DMS153 treated with DMSO at 0.1 percent for 48 hours (cell line): ENCODE measurements at regions not wholly inside any gene's neighbourhood (a gene's known extent, or its start where the extent isn't known, plus 50 kb on each side); places are given as distances from the start of the nearest gene placed in this dataset.

Experiments
- DNase-seq: peaks from one replicate; lab custom pipeline; 2025; ENCODE audit not compliant: unreplicated experiment; lab: John Stamatoyannopoulos, UW

DNA sequence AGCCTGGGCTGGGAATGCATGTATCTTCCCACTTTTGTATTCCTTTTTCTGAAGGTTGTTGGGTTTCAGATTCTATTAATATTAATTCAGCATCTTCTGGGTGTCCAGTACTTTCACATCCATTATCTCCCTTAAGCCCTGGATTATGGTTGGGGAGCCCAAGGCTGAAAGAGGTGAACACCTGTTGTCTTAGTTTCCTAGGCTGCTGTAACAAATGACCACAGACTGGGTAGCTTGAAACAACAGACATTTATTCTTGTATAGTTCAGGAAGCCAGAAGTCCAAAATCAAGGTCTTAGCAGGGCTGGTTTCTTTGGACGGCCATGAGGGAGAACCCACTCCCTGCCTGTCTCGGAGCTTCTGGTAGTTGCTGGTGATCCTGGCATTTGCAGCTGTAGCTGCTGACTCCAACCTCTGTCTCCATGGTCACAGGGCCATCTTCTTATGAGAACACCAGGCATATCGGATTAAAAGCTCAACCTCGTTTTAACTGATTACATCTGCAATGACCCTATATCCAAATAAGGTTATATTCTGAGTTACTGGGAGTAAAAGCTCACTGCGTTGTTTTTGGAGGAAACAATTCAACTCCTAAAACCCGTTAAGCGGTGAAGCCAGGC is 68.2 kb upstream of the CLMN start:
- DNase-seq: no peak

DNA sequence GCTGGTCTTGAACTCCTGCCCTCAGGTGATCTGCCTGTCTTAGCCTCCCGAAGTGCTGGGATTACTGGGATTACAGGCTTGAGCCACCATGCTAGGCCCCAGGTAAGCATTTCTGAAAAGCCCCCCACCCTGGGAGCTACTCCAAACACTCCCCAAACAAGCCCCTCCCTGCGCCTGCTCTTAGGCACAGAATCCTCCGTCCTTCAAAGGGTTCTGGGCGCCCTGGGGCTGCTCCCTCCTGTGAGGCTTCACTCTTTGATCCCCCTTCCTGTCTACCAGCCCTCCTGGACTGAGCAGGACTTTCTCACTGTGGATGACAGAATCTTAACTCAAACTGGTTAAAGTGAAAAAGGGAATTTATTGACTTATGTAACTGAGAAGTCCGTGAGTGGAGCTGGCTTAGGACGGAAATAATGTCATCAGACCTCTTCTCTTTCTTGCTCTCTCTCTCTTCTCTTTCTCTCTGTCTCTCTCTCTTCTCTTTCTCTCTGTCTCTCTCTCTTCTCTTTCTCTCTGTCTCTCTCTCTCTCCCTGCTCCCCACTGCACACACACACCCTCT is 66.9 kb upstream of the CLMN start:
- DNase-seq: no peak

DNA sequence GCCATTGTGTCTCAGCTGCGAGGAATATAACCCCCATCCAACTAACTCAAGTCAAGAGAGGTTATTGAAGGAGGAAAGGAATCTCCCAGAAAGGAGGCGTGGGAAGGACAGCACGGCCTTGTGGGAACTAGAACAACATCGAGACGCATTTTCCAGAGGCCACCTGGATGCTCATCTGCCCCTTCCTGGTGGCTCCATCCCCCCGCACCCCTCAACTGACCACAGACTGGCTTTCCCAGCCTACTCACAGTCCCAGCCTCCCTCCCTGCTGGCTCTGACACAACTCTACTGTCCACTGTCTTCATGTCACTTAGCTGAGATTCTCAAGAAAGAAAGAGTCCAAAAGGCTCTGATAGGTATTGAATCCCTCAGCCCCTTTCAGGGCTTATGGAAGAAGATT is 66.0 kb upstream of the CLMN start:
- no peak for DNase-seq

DNA sequence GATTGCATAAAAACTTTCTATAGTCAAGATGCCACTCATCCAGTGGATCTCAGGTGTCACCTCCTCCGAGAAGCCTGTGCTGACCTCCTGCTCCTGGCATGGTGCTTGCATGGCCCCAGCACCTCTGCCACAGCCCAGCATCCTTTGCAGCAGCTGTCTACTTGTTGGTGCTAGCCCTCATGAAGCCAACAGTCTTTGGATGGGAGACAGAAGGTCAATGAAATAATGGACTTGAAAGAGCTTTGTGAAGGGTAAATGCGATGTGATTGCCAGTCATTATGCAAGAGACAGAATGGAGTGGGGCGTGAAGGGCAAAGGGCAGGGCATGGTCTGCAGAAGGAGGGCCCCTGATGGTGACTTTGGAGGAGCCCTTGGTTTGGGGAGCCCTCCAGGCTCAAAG is 63.0 kb upstream of the CLMN start:
- no peak for DNase-seq

DNA sequence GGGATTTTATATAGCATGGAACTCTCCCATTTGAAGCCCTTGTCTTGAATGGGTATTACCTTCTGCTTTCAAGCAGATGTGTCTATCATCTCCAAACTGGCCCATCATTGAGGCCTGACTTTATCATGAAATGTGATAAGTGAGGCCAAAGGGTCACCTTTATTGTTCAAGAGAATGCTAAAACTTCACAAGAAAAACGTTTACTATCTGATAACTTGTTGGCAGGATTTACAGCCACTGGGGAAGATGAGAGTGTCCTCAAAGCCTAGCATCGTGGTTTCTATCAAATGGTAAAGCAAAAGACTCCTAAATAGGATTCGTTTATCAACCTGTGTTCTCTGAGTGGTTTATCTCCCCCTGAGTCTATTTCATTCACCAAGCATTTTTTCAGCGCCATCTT is 62.0 kb upstream of the CLMN start:
- DNase-seq: no peak

DNA sequence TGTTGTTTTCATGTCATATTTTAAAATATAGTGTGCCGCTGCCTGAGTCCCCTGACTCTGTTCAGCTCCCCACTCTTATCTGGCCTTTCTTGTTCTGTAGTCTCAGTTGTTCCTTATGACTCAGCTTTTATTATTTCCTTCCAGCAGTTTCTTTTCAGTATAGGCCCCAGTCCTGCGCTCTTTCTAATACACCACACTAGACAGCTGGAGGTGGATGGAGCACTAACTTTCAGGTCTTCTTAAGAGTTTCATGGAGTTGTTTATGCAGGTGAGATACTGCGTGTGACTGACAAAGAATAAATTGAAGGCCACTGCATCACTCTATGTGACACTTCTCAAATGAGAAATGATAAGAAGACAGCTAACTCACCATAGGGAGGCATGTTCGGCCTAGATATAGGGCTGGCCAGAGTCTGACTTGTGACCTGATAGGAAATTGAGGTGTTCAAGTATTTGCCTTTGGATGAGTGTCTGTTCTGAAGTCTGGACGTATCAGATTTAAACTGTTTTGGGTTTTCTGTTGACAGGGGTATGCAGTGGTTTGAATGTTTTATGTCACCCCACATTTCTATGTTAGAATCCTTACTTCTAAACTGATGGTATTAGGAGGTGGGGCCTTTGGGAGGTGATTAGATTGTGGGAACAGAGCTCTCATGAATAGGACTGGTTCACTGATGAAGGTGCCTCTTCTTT is 60.8 kb upstream of the CLMN start:
- no peak for DNase-seq

DNA sequence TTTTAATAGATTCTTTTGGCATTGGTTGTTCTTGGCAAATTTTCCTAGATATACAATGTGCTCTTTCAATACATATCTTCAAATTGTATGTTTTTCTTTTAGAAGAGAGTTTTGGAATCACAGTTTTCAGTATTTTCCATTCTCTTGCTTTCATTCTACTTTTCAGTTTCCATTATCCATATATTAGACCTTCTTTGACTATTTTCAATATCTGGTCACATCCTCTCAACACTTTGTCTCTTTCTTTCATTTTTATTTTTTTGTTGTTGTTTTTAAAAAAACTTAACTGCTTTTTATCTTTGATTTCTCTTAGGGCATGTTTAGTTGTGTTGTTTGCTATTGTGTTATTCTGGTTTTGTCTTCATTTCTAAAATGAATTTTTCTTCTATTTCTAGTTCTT is 59.9 kb upstream of the CLMN start:
- no peak for DNase-seq

DNA sequence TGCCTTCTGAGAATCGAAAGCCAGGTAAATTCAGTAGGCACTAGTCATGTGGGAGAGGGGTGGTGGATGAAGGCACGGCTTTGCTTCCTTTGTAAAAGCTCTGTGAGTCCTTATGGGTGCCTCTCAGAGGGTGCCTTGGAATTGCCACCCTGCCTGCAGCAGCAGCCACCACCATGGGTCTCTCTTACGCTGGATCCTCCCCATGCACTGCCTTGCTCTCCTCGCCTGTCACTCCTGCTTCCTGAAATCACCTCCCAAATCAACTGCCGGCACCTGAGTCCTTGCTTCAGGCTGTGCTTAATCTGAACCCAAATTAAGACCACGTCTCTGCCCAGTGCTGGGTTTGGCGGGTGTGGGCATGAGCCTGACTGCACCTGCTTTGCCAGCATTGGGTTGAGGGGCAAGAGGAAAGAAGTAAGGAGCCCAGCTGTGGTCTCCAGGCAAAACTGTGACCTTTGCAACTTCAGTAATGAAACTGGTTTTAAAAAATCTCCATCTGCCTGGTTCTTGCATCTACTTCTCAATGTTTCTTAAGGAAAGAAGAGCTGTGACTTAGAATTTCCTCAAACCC is 55.9 kb upstream of the CLMN start:
- DNase-seq: no peak

DNA sequence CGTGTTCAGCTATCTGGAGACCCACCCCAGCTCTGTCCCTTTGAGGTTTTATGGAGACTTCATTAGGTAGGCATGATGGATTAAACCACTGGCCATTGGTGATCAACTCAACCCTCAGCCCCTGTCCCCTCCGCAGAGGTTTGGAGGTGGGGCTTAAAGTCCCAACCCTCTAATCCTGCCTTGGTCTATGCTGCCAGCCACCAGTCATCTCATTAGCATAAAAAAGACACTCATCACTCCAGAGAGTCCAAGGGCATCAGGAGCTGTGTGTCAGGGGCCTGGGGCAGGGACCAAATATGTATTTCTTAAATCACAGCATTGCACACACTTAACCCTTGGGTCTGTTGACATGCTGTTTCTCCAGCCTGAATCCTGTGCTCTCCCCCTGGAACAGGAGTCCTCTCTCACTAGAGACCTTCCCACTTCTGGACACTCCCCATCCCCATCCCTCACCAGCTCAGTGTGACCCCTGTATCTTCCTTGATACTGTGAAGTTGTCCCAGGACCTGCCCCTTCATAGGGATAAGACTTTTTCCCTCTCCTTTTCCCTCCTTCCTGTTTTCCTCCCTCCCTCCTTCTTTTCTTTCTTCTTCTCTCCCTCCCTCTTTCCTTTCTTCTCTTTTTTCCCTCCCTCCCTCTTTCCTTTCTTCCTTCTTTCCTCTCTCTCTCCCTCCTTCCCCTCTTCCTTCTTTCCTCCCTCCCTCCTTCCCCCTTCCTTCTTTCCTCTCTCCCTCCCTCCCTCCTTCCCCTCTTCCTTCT is 54.7 kb upstream of the CLMN start:
- DNase-seq: no peak

DNA sequence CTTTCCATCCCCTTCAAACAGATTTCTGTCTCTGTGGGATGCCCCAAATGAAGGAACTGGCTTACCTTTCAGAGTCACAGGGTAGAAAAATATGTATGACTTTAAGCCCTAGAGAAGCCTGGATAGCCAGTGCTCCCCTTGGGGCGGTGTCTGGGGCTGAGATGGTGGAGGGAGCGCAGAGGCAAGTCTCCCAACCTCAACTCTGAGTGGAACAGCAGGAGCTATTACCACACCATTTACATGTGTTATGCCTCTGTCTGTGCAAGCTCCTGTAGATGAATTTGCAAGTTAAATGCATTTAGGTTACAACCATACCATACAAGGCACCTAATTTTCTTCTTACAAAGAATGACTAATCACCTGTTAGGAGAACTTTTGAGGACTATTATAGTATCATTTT is 50.4 kb upstream of the CLMN start:
- DNase-seq: no peak
